Calu3 (cell line): ENCODE measurements at regions not wholly inside any gene's neighbourhood (a gene's known extent, or its start where the extent isn't known, plus 50 kb on each side); places are given as distances from the start of the nearest gene placed in this dataset.

Experiments
- BruUV-seq: library from RNA; stranded (reverse); fragments of 400-500 nt; replicated peaks from 2 replicates; lab custom pipeline; 2021; lab: Mats Ljungman, UMichigan
- CTCF ChIA-PET: fragments of 300-600 bp; sonication (Branson Sonifier 250); formaldehyde crosslinking; loops from one replicate; lab custom pipeline; 2022; ENCODE audit warnings: antibody characterized with exemption; lab: Charles Lee
- DNase-seq: peaks from one replicate; pipeline ENCODE4 v3.0.0; 2022
- H3K27ac Mint-ChIP-seq: one replicate; pipeline ENCODE4 v1.8.0; 2022; ENCODE audit warnings: mixed read lengths; ENCODE audit not compliant: unreplicated experiment
- H3K27me3 Mint-ChIP-seq: one replicate; pipeline ENCODE4 v1.8.0; 2022; ENCODE audit warnings: mixed read lengths; ENCODE audit not compliant: unreplicated experiment
- H3K36me3 Mint-ChIP-seq: one replicate; pipeline ENCODE4 v1.8.0; 2022; ENCODE audit warnings: mild to moderate bottlenecking, moderate library complexity, mixed read lengths; ENCODE audit not compliant: insufficient read depth, unreplicated experiment
- H3K4me1 Mint-ChIP-seq: one replicate; pipeline ENCODE4 v1.8.0; 2022; ENCODE audit warnings: mild to moderate bottlenecking, low read depth, mixed read lengths; ENCODE audit not compliant: unreplicated experiment
- H3K4me3 Mint-ChIP-seq: one replicate; pipeline ENCODE4 v1.8.0; 2022; ENCODE audit warnings: mild to moderate bottlenecking, low read depth, moderate library complexity, mixed read lengths; ENCODE audit not compliant: unreplicated experiment
- H3K9me3 Mint-ChIP-seq: one replicate; pipeline ENCODE4 v1.8.0; 2022; ENCODE audit warnings: low read depth, mixed read lengths; ENCODE audit not compliant: unreplicated experiment
- CTCF ChIP-seq: fragments of 200-600 bp; IDR thresholded peaks from one replicate; pipeline ENCODE4 v1.8.0; 2022; ENCODE audit warnings: antibody characterized with exemption; ENCODE audit not compliant: unreplicated experiment
- intact Hi-C: fragments of 100-400 bp; cut with micrococcal nuclease; formaldehyde crosslinking; loops from one replicate; pipeline ENCODE4 v1.10.0; 2022; ENCODE audit not compliant: unreplicated experiment

DNA sequence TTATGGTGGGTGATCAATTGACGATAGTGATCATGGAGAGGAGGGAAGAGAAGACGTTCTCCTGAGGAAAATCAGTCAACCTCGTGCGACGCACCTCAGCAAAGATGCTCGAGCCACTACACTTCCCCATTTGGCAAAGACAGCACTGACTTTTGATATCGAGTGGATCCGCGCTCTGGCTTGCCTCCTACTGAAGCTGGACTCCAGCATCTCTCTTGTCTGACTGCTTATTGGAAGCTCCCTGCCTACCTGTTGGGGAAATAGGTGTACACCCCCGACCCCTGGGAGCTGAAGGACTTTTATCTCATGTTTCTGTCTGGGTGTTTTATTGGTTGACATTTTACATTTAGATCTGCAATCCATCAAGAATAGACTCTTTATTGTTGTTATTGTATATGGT is 476.8 kb upstream of the B3GAT1 start:
- H3K36me3 Mint-ChIP-seq: no peaks in the 10 kb centered on the region
- H3K27ac Mint-ChIP-seq: no peak overlapping the region
- H3K4me1 Mint-ChIP-seq: no peaks in the 10 kb centered on the region
- no peak for DNase-seq
- no peak overlapping the region for H3K4me3 Mint-ChIP-seq
- CTCF ChIA-PET: no interaction called here
- no peaks in the 10 kb centered on the region for H3K27me3 Mint-ChIP-seq
- no peak for TF ChIP-seq CTCF
- H3K9me3 Mint-ChIP-seq: peaks cover 25% of the 10 kb centered on the region
- intact Hi-C loops: no loop called here
- BruUV-seq: no TSS peak

- TF ChIP-seq CTCF: no peak
- Mint-ChIP-seq H3K27me3 (no peaks in the 10 kb centered on the region), H3K4me1 (no peaks in the 10 kb centered on the region), H3K4me3 (no peak overlapping the region), H3K36me3 (no peaks in the 10 kb centered on the region), H3K27ac (no peak overlapping the region), H3K9me3 (peaks cover 26% of the 10 kb centered on the region)
- intact Hi-C loops: no loop called here
- CTCF ChIA-PET: no interaction called here
- DNase-seq: no peak
- BruUV-seq: no TSS peak
These were observed 475.9 kb upstream of the B3GAT1 start for GRCh38 chr11:134887896-134888295.

- CTCF ChIA-PET: no interaction called here
These were observed 471.4 kb upstream of the B3GAT1 start for GRCh38 chr11:134883484-134883883.

GRCh38 chr11:134882671-134883297 is 470.7 kb upstream of the B3GAT1 start:
- intact Hi-C loops: no loop called here
- no peaks in the 10 kb centered on the region for H3K4me1 Mint-ChIP-seq
- H3K27me3 Mint-ChIP-seq: no peaks in the 10 kb centered on the region
- CTCF ChIA-PET: no interaction called here
- H3K27ac Mint-ChIP-seq: no peak overlapping the region
- no peaks in the 10 kb centered on the region for H3K36me3 Mint-ChIP-seq
- no TSS peak for BruUV-seq
- no peak overlapping the region for H3K4me3 Mint-ChIP-seq
- DNase-seq: no peak
- H3K9me3 Mint-ChIP-seq: peaks cover 20% of the 10 kb centered on the region
- TF ChIP-seq CTCF: no peak

More at GRCh38 chr11:134883484-134883883, 471.4 kb upstream of the B3GAT1 start:
- no peaks in the 10 kb centered on the region for H3K4me1 Mint-ChIP-seq
- no peak for DNase-seq
- H3K27me3 Mint-ChIP-seq: no peaks in the 10 kb centered on the region
- no peak for TF ChIP-seq CTCF
- H3K4me3 Mint-ChIP-seq: no peak overlapping the region
- BruUV-seq: no TSS peak
- H3K27ac Mint-ChIP-seq: no peak overlapping the region
- H3K9me3 Mint-ChIP-seq: peaks cover 17% of the 10 kb centered on the region
- intact Hi-C loops: no loop called here
- no peaks in the 10 kb centered on the region for H3K36me3 Mint-ChIP-seq
